GM18520 (cell line): ENCODE measurements at regions not wholly inside any gene's neighbourhood (a gene's known extent, or its start where the extent isn't known, plus 50 kb on each side); places are given as distances from the start of the nearest gene placed in this dataset.
"Not testable (repeated sequence)": the region's sequence is repeated elsewhere in the genome, so short reads cannot be mapped to it uniquely, and the experiment has no call there.

Source experiments
- ATAC-seq: cut with Tn5 transposase; IDR thresholded peaks from one replicate; pipeline ENCODE4 v1.9.1; 2021; ENCODE audit not compliant: unreplicated experiment

DNA sequence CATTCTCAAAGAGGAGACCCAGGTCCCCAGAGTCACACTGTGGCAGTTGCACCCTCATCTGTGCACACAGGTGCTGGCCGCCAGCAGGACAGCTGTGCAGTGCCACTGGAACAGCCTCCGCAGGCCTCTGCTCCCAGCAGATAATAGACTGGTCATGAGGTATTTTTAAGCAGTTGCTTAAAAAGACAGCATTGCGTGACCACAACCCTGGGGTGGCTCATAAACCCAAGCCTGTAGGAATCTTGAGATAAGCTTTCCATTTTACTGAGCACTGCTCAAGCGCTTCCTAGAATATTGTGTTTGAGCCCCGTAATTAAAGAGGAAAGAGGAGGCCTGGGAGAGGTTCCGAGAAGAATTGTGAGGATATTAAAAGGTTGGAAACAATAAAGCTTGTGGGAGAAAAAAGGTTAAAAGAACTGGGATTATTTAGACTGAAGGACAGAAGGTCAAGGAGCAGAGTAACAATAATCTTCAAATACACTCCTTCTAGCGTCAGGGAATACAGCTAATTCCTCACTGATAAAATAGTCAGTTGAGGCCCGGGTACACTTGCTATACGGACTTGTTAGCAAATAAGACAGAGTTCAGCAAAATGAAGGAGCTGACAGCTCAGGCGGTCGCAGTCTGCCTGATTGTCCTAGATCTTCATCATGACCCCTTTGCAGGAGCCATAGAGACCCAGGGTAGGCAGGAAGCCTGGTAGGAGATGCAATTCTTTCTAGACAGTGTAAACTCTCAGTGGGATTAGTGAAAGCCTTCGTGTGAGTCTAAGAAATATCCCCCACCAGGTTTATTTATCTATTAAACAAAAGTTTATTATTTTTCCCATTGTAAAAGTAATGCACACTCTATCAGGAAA, 86.2 kb upstream of the KIT start:
- ATAC-seq: no peak

DNA sequence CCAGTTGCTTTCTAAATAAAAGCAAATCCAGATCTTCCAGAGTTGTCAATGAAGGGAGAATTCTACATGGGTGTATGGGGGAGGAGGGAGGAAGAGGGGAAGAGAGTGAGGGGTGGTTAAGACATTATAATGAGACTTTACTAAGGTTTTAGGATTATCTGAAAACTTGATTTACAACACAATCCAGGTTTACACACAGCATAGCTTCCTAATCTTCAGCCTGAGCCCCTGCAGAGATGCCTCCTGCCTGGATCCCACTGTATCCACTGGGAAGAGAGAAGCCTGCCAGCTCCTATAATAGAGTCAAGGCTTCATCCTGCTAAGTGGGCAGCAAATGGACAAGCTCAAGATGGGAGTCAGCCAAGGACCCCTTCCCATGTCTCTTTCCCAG, 85.6 kb upstream of the KIT start:
- no peak for ATAC-seq

DNA sequence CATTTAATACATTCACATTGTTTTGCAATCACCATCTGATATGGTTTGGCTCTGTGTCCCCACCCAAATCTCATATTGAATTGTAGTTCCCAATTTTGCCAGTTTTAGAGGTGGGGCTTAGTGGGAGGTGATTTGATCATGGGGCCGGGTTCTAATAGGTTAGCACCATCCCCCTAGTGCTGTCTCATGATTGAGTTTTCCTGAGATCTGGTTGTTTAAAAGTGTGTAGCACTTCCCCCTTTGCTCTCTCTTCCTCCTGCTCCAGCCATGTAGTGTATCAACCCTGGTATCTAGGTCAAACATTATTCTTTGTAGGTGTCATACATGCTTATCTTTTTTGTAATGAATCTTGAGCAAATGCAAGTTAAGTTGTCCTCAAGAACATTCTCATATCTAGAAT, 83.3 kb upstream of the KIT start:
- ATAC-seq: no peak

DNA sequence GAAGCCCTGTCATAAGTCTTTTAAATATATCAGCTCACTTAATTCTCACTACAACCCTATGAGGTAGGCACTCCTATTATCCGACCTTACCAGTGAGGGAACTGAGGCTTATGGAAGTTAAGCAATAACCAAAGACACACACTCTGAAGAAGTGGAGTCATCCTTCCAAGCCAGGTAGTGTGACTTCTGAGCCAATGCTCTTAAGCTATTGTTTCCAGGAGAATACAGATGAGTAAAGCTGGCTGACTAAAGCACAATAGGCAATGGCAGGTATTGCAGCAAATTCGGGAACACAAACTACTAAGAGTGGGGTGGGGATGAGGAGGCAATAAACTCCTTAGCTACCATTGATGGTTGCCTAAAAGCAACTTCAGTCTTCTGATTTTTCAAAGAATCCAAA, 81.8 kb upstream of the KIT start:
- no peak for ATAC-seq

DNA sequence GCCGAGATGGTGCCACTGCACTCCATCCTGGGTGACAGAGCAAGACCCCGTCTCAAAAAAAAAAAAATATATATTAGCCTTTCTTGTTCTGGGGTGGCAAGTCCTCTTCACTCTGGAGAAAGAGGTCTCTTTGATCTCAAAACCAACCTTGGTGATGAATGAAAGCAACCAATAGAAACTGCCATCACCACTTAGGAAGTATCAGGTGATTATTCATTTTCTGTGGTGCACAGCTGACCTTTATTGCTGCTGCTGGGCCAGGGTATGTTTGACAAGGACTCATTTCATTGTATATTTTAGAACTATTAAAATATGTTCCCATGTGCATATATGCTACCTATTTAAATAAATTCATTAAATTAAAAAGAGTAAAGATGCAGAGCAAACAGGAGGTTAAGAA, 76.0 kb upstream of the KIT start:
- no peak for ATAC-seq

DNA sequence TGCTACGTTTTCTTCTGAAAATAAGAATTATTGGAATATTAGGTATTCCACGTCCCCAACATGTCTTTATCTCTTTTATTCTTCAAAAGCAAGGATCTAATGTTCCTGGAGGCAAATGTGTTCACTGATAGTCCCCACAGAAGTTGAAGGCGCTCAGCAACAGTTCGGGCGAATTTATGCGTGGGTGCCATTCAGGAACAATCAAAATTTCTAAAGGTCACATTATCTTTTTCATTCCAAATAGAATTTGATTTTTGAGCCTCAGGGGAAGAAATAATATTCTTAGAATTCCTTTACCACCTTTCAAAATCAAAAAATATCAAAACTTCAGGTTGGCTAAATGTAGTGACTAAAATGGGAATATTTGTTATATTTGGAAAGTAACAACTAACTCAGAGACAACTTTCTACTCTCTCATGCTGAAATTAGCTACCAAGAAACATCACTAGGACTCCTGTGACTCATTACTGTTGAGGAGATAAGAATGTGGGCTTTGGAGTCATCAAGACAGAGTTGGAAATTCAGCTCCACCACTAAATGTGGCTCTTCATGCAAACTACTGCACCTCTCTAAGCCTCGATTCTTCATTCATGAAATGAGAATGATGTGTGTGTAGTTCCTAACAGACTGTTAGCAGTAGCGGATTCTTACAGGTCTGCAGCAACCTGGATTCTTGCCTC, 72.3 kb upstream of the KIT start:
- ATAC-seq: no peak

DNA sequence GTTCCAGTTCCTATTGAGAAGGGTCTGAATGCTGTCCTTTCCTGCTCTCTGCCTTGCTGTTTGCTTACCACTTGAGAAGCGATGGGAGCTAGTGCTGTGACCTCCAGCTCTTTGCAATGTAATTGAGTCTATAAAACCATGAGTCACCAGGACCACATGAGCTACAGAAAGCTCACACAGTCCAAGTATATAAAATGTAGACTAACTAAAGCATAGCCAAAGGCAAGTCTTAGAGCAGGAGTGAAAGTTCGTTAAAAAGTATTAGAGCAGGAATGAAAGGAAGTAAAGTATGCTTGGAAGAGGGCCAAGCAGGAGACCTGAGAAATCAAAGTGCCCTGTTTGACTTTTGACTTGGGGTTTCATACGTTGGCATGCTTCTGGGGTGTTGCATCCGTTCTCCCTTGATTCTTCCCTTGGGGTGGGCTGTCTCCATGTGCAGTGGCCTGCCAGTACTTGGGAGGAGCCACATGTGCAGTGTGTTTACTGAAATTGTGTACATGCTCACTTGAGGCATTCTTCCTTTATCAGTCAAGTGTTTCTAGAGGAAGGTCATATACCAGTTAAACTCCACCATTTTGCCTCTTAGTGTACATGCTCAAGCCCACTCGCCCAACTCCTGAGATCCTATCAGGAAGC, 71.3 kb upstream of the KIT start:
- ATAC-seq: no peak

GRCh38 chr4:54587107-54587891, 70.5 kb upstream of the KIT start:
- no peak for ATAC-seq

DNA sequence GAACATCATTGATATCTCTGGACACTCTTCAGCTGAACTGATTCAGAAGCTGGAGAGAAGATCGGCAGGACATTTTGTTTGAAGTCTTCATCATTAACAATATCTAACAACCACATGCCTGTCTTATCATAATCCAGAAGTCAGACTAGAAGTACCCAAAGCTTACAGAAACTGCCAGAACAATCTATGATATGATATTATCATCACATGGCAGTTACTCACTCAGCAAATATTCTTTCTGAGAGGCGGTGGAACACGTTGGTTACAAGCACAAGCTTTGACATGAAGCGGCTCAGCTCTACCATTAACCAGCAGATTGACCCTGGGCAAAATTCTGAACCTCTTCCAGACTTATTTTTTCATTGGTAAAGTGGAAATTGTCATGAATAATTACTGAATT, 69.4 kb upstream of the KIT start:
- no peak for ATAC-seq

GRCh38 chr4:54589586-54589985, 68.2 kb upstream of the KIT start:
- no peak for ATAC-seq

DNA sequence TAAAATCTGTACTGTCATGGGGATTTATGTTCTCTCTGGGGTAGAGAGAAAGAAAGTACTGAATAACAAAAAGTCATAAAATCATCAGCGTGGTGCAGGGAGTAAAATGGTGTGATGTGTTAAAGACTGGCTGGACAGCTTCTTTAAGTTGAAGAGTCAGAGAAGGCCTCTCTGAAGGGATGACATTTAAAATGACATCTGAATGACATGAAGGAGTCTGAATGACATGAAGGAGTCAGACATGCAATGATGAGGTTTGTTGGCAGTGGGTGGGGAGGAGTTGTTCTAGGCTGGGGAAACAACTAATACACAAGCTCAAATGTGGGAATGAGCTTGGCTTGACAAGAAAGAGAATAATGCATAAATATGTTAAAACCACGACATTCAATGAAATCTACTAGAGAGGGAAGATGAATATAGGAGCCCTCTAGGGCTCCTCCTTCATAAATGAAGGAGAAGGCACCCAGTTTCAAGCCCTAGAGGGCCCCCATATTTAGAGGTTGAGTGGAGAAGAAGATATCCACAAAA, 63.9 kb upstream of the KIT start:
- no peak for ATAC-seq

GRCh38 chr4:54596201-54596600, 61.6 kb upstream of the KIT start:
- ATAC-seq: no peak

GRCh38 chr4:54597678-54598077, 60.1 kb upstream of the KIT start:
- not testable (repeated sequence) for ATAC-seq

- not testable (repeated sequence) for ATAC-seq
These were observed 55.6 kb upstream of the KIT start for GRCh38 chr4:54602175-54602574.

GRCh38 chr4:54607067-54607466, 50.7 kb upstream of the KIT start:
- no peak for ATAC-seq

DNA sequence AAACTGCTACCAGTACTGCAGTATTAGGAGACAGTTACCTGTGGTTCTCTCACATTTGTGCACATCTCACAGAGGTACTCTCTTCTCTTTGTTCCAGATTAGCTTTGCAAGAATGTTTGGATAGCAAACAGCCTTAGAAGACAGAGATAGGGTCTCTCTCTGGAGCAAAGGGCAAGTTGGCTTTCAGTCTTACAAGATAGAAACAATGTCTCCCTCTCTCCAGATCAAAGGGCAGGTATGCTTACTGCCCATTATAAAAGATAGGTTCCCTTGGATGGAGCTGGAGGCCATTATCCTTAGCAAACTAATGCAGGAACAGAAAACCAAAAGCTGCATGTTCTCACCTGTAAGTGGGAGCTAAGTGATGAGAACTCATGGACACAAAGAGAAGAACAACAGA, 50.2 kb upstream of the KIT start:
- no peak for ATAC-seq
